ENCODE measurements at regions not wholly inside any gene's neighbourhood (a gene's known extent, or its start where the extent isn't known, plus 50 kb on each side); places are given as distances from the start of the nearest gene placed in this dataset.

- TF ChIP-seq POLR2A (IDR thresholded peaks at IDR 0.05; ENCODE audit: low read depth, low read length) (no peak), POLR2AphosphoS5 (IDR thresholded peaks at IDR 0.05; ENCODE audit: low read depth, low read length) (no peak), TAF1 (IDR thresholded peaks at IDR 0.05; ENCODE audit: borderline replicate concordance, low read depth, low read length) (no peak)
Observed at GRCh38 chr5:1747079-1747802, 52.4 kb downstream of the MRPL36 start.
